ENCODE measurements at regions not wholly inside any gene's neighbourhood (a gene's known extent, or its start where the extent isn't known, plus 50 kb on each side); places are given as distances from the start of the nearest gene placed in this dataset.

- no peak for TF ChIP-seq CTCF (IDR thresholded peaks at IDR 0.05)
Measured at GRCh38 chr14:61870163-61870562, 107.9 kb downstream of the SNAPC1 start.

- no peak for TF ChIP-seq CTCF (IDR thresholded peaks at IDR 0.05)
Measured at GRCh38 chr14:61872452-61872851, 110.2 kb downstream of the SNAPC1 start.

- no peak for TF ChIP-seq CTCF (IDR thresholded peaks at IDR 0.05)
Measured at GRCh38 chr14:61875483-61875882, 113.3 kb downstream of the SNAPC1 start.

DNA sequence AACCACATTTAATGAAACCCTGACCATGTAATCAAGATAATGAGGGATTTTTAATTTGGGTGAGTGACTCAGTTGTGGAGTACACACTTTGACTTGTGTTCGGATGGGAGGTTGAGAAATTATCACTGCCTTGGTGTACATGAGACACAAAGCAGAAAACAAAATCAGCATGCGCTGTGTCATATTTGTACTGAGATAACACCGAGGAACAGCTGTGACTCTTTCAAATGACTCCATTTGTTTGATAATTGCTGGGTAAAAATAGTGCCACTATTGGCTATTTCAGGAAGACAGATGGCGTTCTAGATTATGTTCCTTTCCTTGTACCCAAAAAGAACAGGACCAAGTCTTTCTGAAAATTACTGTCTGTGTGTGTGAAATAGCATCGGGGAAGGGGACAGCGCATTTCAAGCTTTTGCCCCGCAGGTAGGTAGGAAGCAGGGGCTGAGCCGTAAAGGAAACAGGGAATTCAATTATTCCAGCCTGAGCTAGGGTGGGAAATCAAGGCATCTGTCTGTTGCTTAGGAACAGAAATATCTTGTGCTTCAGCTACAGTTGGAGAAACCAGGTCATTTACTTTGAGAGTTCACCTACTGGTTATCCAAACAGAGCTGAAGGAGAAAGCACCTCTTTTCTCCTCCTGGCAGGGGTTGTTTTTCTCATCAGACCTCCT, 114.3 kb downstream of the SNAPC1 start:
- no peak for TF ChIP-seq CTCF (IDR thresholded peaks at IDR 0.05)

GRCh38 chr14:61877035-61877390, 114.8 kb downstream of the SNAPC1 start:
- TF ChIP-seq CTCF (IDR thresholded peaks at IDR 0.05): no peak

DNA sequence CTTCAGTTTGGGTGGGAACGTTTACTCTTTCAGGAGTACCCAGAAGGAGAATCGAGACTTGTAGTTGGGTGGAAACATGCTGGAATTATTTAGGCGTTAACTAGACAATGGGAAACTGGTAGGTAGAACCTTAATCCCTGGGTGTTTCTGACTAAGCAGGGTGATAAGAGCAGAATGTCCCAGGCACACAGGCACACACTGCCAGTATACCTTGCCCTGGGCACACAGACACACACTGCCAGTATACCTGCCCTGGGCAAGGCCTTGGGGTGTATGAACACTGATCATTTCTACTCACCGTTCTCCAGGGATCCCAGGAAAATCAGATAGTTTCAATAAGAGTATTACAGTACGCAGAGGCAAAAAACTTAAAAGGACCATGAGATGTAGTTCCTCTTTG, 115.5 kb downstream of the SNAPC1 start:
- no peak for TF ChIP-seq CTCF (IDR thresholded peaks at IDR 0.05)

GRCh38 chr14:61878931-61879330, 116.7 kb downstream of the SNAPC1 start:
- TF ChIP-seq CTCF (IDR thresholded peaks at IDR 0.05): no peak

DNA sequence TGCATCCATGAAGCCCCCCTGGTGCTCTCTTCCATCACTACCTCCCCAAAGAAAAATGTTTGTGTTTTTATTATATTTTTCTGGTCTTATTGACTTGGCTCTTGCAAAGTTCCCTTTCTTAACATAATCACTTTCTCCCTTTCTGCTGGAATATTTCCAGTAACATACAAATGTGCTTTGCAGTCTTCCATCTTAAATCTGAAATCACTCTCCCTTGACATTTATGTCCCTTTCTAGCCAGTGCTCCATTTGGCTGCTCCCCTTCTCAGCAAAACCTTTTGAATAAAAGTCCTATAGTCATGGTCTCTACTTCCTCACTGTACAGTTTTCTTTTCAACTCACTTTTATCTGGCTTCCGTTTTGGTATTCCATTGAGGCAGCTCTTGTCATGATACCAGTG, 118.8 kb downstream of the SNAPC1 start:
- TF ChIP-seq CTCF (IDR thresholded peaks at IDR 0.05): no peak

Data from LNCAP (cell line).